ENCODE measurements at regions not wholly inside any gene's neighbourhood (a gene's known extent, or its start where the extent isn't known, plus 50 kb on each side); places are given as distances from the start of the nearest gene placed in this dataset.
A peak's percentile ranks its signal among the peaks of the same experiment; 100 is the strongest.

GRCh38 chr20:24141111-24141510 is 152.5 kb upstream of the GGTLC1 start:
- Histone ChIP-seq H4K91ac (ENCODE audit: low read depth, low read length) (no peak overlapping the region), H3K4me3 (ENCODE audit: low read depth, low read length) (no peak overlapping the region), H2BK5ac (ENCODE audit: low read depth, low read length, poor library complexity) (no peak overlapping the region), H3K36me3 (ENCODE audit: control insufficient read depth in 1 of 2, insufficient read depth in 2 of 2, low read length in 2 of 2) (no peaks in the 10 kb centered on the region), H3K4me1 (ENCODE audit: control insufficient read depth in 1 of 2, insufficient read depth in 2 of 2, low read length in 2 of 2) (peaks cover 1 to 7% of the 10 kb centered on the region in 2 experiments), H3K4me2 (ENCODE audit: low read length) (no peak overlapping the region), H3K27me3 (ENCODE audit: insufficient read depth, low read length) (no peaks in the 10 kb centered on the region), H3K18ac (ENCODE audit: low read length) (no peak overlapping the region), H3K14ac (ENCODE audit: low read length) (no peak overlapping the region), H3K27ac (ENCODE audit: low read depth, low read length) (no peak overlapping the region), H4K12ac (ENCODE audit: low read depth, low read length) (no peak overlapping the region), H2AFZ (ENCODE audit: insufficient read depth, low read length, poor library complexity) (no peak overlapping the region), H4K8ac (ENCODE audit: low read depth, low read length) (no peak overlapping the region), H3K79me2 (ENCODE audit: control insufficient read depth, insufficient read depth, low read length, poor library complexity) (no peaks in the 10 kb centered on the region), H3K9ac (ENCODE audit: low read length) (no peak overlapping the region), H3K23ac (ENCODE audit: low read length) (no peak overlapping the region), H3K4ac (ENCODE audit: low read depth, low read length) (no peak overlapping the region), H3K79me1 (ENCODE audit: low read length) (peaks cover under 1% of the 10 kb centered on the region), H3K9me3 (ENCODE audit: insufficient read depth, low read depth, low read length) (peaks cover 7% of the 10 kb centered on the region), H2BK120ac (ENCODE audit: insufficient read depth, low read length, poor library complexity) (no peak overlapping the region), H2BK12ac (ENCODE audit: low read length) (no peak overlapping the region), H2AK5ac (ENCODE audit: low read length) (no peak overlapping the region)
- no peak for DNase-seq
- no CpG with 5 or more reads among the region's 6 CpGs for WGBS (ENCODE audit: extremely low coverage, insufficient coverage, insufficient read length)

GRCh38 chr20:24139846-24140245 is 151.3 kb upstream of the GGTLC1 start:
- no peak overlapping the region for H3K18ac ChIP-seq (ENCODE audit: low read length)
- H3K27ac ChIP-seq (ENCODE audit: low read depth, low read length): no peak overlapping the region
- no peak overlapping the region for H4K8ac ChIP-seq (ENCODE audit: low read depth, low read length)
- no peak overlapping the region for H2BK120ac ChIP-seq (ENCODE audit: insufficient read depth, low read length, poor library complexity)
- peaks cover 7% of the 10 kb centered on the region for H3K9me3 ChIP-seq (ENCODE audit: insufficient read depth, low read depth, low read length)
- no peak overlapping the region for H2AFZ ChIP-seq (ENCODE audit: insufficient read depth, low read length, poor library complexity)
- no peak overlapping the region for H2BK5ac ChIP-seq (ENCODE audit: low read depth, low read length, poor library complexity)
- no peak overlapping the region for H3K4me3 ChIP-seq (ENCODE audit: low read depth, low read length)
- H3K14ac ChIP-seq (ENCODE audit: low read length): no peak overlapping the region
- no peaks in the 10 kb centered on the region for H3K27me3 ChIP-seq (ENCODE audit: insufficient read depth, low read length)
- no CpG with 5 or more reads among the region's 1 CpG for WGBS (ENCODE audit: extremely low coverage, insufficient coverage, insufficient read length)
- H2BK12ac ChIP-seq (ENCODE audit: low read length): no peak overlapping the region
- peaks cover 5% of the 10 kb centered on the region for H3K79me2 ChIP-seq (ENCODE audit: control insufficient read depth, insufficient read depth, low read length, poor library complexity)
- peaks cover 11 to 17% of the 10 kb centered on the region in 2 experiments for H3K4me1 ChIP-seq (ENCODE audit: control insufficient read depth in 1 of 2, insufficient read depth in 2 of 2, low read length in 2 of 2)
- DNase-seq: no peak
- H4K12ac ChIP-seq (ENCODE audit: low read depth, low read length): no peak overlapping the region
- no peak overlapping the region for H3K4ac ChIP-seq (ENCODE audit: low read depth, low read length)
- no peak overlapping the region for H4K91ac ChIP-seq (ENCODE audit: low read depth, low read length)
- no peak overlapping the region for H2AK5ac ChIP-seq (ENCODE audit: low read length)
- no peak overlapping the region for H3K23ac ChIP-seq (ENCODE audit: low read length)
- H3K9ac ChIP-seq (ENCODE audit: low read length): no peak overlapping the region
- H3K79me1 ChIP-seq (ENCODE audit: low read length): peaks cover 8% of the 10 kb centered on the region
- H3K4me2 ChIP-seq (ENCODE audit: low read length): no peak overlapping the region
- no peaks in the 10 kb centered on the region for H3K36me3 ChIP-seq (ENCODE audit: control insufficient read depth in 1 of 2, insufficient read depth in 2 of 2, low read length in 2 of 2)

- Histone ChIP-seq H3K14ac (ENCODE audit: low read length) (no peak overlapping the region), H2AK5ac (ENCODE audit: low read length) (no peak overlapping the region), H2BK12ac (ENCODE audit: low read length) (no peak overlapping the region), H4K12ac (ENCODE audit: low read depth, low read length) (no peak overlapping the region), H3K4me3 (ENCODE audit: low read depth, low read length) (no peak overlapping the region), H3K23ac (ENCODE audit: low read length) (no peak overlapping the region), H3K36me3 (ENCODE audit: control insufficient read depth in 1 of 2, insufficient read depth in 2 of 2, low read length in 2 of 2) (no peaks in the 10 kb centered on the region), H3K4me1 (ENCODE audit: control insufficient read depth in 1 of 2, insufficient read depth in 2 of 2, low read length in 2 of 2) (peaks cover 19 to 24% of the 10 kb centered on the region in 2 experiments), H3K27me3 (ENCODE audit: insufficient read depth, low read length) (no peaks in the 10 kb centered on the region), H2BK5ac (ENCODE audit: low read depth, low read length, poor library complexity) (no peak overlapping the region), H2AFZ (ENCODE audit: insufficient read depth, low read length, poor library complexity) (no peak overlapping the region), H2BK120ac (ENCODE audit: insufficient read depth, low read length, poor library complexity) (peak overlapping the region; percentile 1), H3K9me3 (ENCODE audit: insufficient read depth, low read depth, low read length) (peaks cover 2% of the 10 kb centered on the region), H3K18ac (ENCODE audit: low read length) (no peak overlapping the region), H3K79me2 (ENCODE audit: control insufficient read depth, insufficient read depth, low read length, poor library complexity) (peaks cover 8% of the 10 kb centered on the region), H3K9ac (ENCODE audit: low read length) (no peak overlapping the region), H3K79me1 (ENCODE audit: low read length) (peaks cover 16% of the 10 kb centered on the region), H4K8ac (ENCODE audit: low read depth, low read length) (no peak overlapping the region), H3K4ac (ENCODE audit: low read depth, low read length) (no peak overlapping the region), H3K4me2 (ENCODE audit: low read length) (no peak overlapping the region), H4K91ac (ENCODE audit: low read depth, low read length) (peak overlapping the region; percentile 9), H3K27ac (ENCODE audit: low read depth, low read length) (no peak overlapping the region)
- no CpG with 5 or more reads among the region's 2 CpGs for WGBS (ENCODE audit: extremely low coverage, insufficient coverage, insufficient read length)
- DNase-seq: peak in 1 of 2 donors; percentile 10
Measured at GRCh38 chr20:24138951-24139350, 150.4 kb upstream of the GGTLC1 start.

GRCh38 chr20:24138196-24138857 is 149.7 kb upstream of the GGTLC1 start:
- Histone ChIP-seq H4K8ac (ENCODE audit: low read depth, low read length) (no peak overlapping the region), H4K91ac (ENCODE audit: low read depth, low read length) (peak overlapping the region; percentile 9)
- no CpG with 5 or more reads among the region's 5 CpGs for WGBS (ENCODE audit: extremely low coverage, insufficient coverage, insufficient read length)

More at GRCh38 chr20:24138196-24138857, 149.7 kb upstream of the GGTLC1 start:
- peak overlapping the region; percentile 21 for H2BK120ac ChIP-seq (ENCODE audit: insufficient read depth, low read length, poor library complexity)
- H3K79me1 ChIP-seq (ENCODE audit: low read length): peaks cover 16% of the 10 kb centered on the region
- H3K27me3 ChIP-seq (ENCODE audit: insufficient read depth, low read length): no peaks in the 10 kb centered on the region
- H3K23ac ChIP-seq (ENCODE audit: low read length): no peak overlapping the region
- H2BK5ac ChIP-seq (ENCODE audit: low read depth, low read length, poor library complexity): no peak overlapping the region
- H3K18ac ChIP-seq (ENCODE audit: low read length): no peak overlapping the region
- peaks cover 2% of the 10 kb centered on the region for H3K9me3 ChIP-seq (ENCODE audit: insufficient read depth, low read depth, low read length)
- H3K79me2 ChIP-seq (ENCODE audit: control insufficient read depth, insufficient read depth, low read length, poor library complexity): peaks cover 8% of the 10 kb centered on the region
- H4K12ac ChIP-seq (ENCODE audit: low read depth, low read length): no peak overlapping the region
- H3K14ac ChIP-seq (ENCODE audit: low read length): no peak overlapping the region
- no peak overlapping the region for H2AK5ac ChIP-seq (ENCODE audit: low read length)
- H3K4me2 ChIP-seq (ENCODE audit: low read length): no peak overlapping the region
- no peak overlapping the region for H3K27ac ChIP-seq (ENCODE audit: low read depth, low read length)
- no peak overlapping the region for H3K4ac ChIP-seq (ENCODE audit: low read depth, low read length)
- H3K9ac ChIP-seq (ENCODE audit: low read length): no peak overlapping the region
- DNase-seq: peak; percentile 78 to 83
- H3K4me3 ChIP-seq (ENCODE audit: low read depth, low read length): no peak overlapping the region
- no peak overlapping the region for H2BK12ac ChIP-seq (ENCODE audit: low read length)
- H2AFZ ChIP-seq (ENCODE audit: insufficient read depth, low read length, poor library complexity): no peak overlapping the region
- H3K4me1 ChIP-seq (ENCODE audit: control insufficient read depth in 1 of 2, insufficient read depth in 2 of 2, low read length in 2 of 2): peaks cover 19 to 26% of the 10 kb centered on the region in 2 experiments
- H3K36me3 ChIP-seq (ENCODE audit: control insufficient read depth in 1 of 2, insufficient read depth in 2 of 2, low read length in 2 of 2): no peaks in the 10 kb centered on the region

Measured in trophoblast cell (in vitro differentiated cells and primary cell).